HCT116 (cell line): ENCODE measurements at regions not wholly inside any gene's neighbourhood (a gene's known extent, or its start where the extent isn't known, plus 50 kb on each side); places are given as distances from the start of the nearest gene placed in this dataset.

Source experiments
- ATAC-seq: fragments of 200-7000 bp; cut with Tn5 transposase; 2 replicates; pipeline ENCODE4 v1.9.1; 2020; ENCODE audit warnings: mild to moderate bottlenecking, moderate library complexity
- BruUV-seq: library from RNA; stranded (reverse); fragments of 400-500 nt; replicated peaks from 2 replicates; lab custom pipeline; 2021; lab: Mats Ljungman, UMichigan
- CTCF ChIA-PET: fragments of 300-600 bp; sonication (Branson Sonifier 250); formaldehyde crosslinking; loops from one replicate; lab custom pipeline; 2021; ENCODE audit warnings: antibody characterized with exemption; lab: Charles Lee
- POLR2A ChIA-PET: fragments of 300-600, 350-600 bp; sonication (Branson Sonifier 250); formaldehyde crosslinking; loops from one replicate; lab custom pipeline; 2021; ENCODE audit warnings: antibody characterized with exemption; lab: Charles Lee
- RAD21 ChIA-PET, 2 experiments: fragments of 300-600 bp; sonication (Branson Sonifier 250); formaldehyde crosslinking; loops; one replicate each; lab custom pipeline; 2023; ENCODE audit warnings: low total read pairs in 2 of 2; ENCODE audit not compliant: uncharacterized antibody in 2 of 2, unreplicated experiment in 2 of 2, low non-redundant PET in 1 of 2; lab: Charles Lee
- DNase-seq: peaks from one replicate; pipeline ENCODE4 v3.0.0-alpha.2; 2010; ENCODE audit warnings: low read depth, low spot score
- H2AFZ ChIP-seq: fragments of 200-600 bp; shearing (Covaris generic), sonication (generic); 2 replicates; pipeline ENCODE4 v1.6.1; 2017; ENCODE audit warnings: low read depth, mixed run types, mixed read lengths, antibody characterized with exemption, low read length; ENCODE audit not compliant: poor library complexity, severe bottlenecking
- H3K27ac ChIP-seq: 2 replicates; pipeline ENCODE4 v1.5.1; 2012; ENCODE audit warnings: low read depth, low read length
- H3K27me3 ChIP-seq: fragments of 200-600 bp; sonication (generic); 2 replicates; pipeline ENCODE4 v1.6.1; 2016; ENCODE audit warnings: mixed run types, low read length, mixed read lengths; ENCODE audit not compliant: insufficient read depth
- H3K36me3 ChIP-seq, 2 experiments: fragments of 200-500 bp in 1 of 2; fragments of 200-600 bp in 1 of 2; sonication (Bioruptor generic) in 1 of 2; sonication (generic) in 1 of 2; 2 replicates each; pipeline versions ENCODE4 v1.5.1 to v1.6.1; 2014 to 2016; ENCODE audit warnings: low read length in 2 of 2, inconsistent platforms in 1 of 2, mixed read lengths in 1 of 2, mixed run types in 1 of 2; ENCODE audit not compliant: insufficient read depth in 2 of 2, control insufficient read depth in 1 of 2
- H3K4me1 ChIP-seq, 2 experiments: fragments of 200-600 bp in 1 of 2; sonication (generic) in 1 of 2; 2 replicates each; pipeline versions ENCODE4 v1.5.1 to v1.6.1; 2012 to 2017; ENCODE audit warnings: low read length in 2 of 2, inconsistent platforms in 1 of 2, mild to moderate bottlenecking in 1 of 2, mixed read lengths in 1 of 2, mixed run types in 1 of 2, moderate library complexity in 1 of 2; ENCODE audit not compliant: insufficient read depth in 2 of 2, control insufficient read depth in 1 of 2
- H3K4me2 ChIP-seq: fragments of 200-600 bp; sonication (generic); 2 replicates; pipeline ENCODE4 v1.6.1; 2017; ENCODE audit warnings: mixed run types, low read length, mixed read lengths
- H3K4me3 ChIP-seq, 2 experiments: fragments of 200-600 bp in 1 of 2; sonication (generic) in 1 of 2; replicated peaks in 1 of 2; 2 replicates each; pipeline ENCODE4 v1.5.1; 2011 to 2016; ENCODE audit warnings: low read length in 2 of 2, control low read depth in 1 of 2, low read depth in 1 of 2, mild to moderate bottlenecking in 1 of 2, mixed read lengths in 1 of 2, mixed run types in 1 of 2
- H3K79me2 ChIP-seq: fragments of 200-600 bp; sonication (generic); 2 replicates; pipeline ENCODE4 v1.6.1; 2017; ENCODE audit warnings: mild to moderate bottlenecking, mixed run types, low read length, moderate library complexity, mixed read lengths; ENCODE audit not compliant: insufficient read depth
- H3K9ac ChIP-seq: fragments of 200-600 bp; sonication (generic); 2 replicates; pipeline ENCODE4 v1.6.1; 2016; ENCODE audit warnings: low read length, mixed read lengths
- H3K9me2 ChIP-seq: fragments of 200-600 bp; sonication (generic), shearing (Covaris generic); 2 replicates; pipeline ENCODE4 v1.6.1; 2017; ENCODE audit warnings: mixed run types, mild to moderate bottlenecking, moderate library complexity; ENCODE audit not compliant: insufficient read depth
- H3K9me3 ChIP-seq, 2 experiments: fragments of 200-500 bp in 1 of 2; fragments of 200-600 bp in 1 of 2; sonication (Bioruptor generic) in 1 of 2; sonication (generic) in 1 of 2; 2 replicates each; pipeline ENCODE4 v1.6.1; 2014 to 2017; ENCODE audit warnings: low read length in 2 of 2, mixed read lengths in 2 of 2, inconsistent platforms in 1 of 2, low read depth in 1 of 2, mild to moderate bottlenecking in 1 of 2, mixed run types in 1 of 2, moderate library complexity in 1 of 2; ENCODE audit not compliant: control insufficient read depth in 1 of 2, insufficient read depth in 1 of 2
- H4K20me1 ChIP-seq: fragments of 200-600 bp; sonication (generic), shearing (Covaris generic); 2 replicates; pipeline ENCODE4 v1.6.1; 2017; ENCODE audit warnings: mixed run types, mild to moderate bottlenecking, moderate library complexity; ENCODE audit not compliant: insufficient read depth
- CBX3 ChIP-seq: IDR thresholded peaks from 2 replicates; pipeline ENCODE4 v1.6.1; 2012; ENCODE audit warnings: low read depth
- CEBPB ChIP-seq: IDR thresholded peaks from 2 replicates; pipeline ENCODE4 v1.6.1; 2012; ENCODE audit warnings: low read depth
- FOSL1 ChIP-seq: IDR thresholded peaks from 2 replicates; pipeline ENCODE4 v1.6.1; 2012; ENCODE audit warnings: low read depth
- JUND ChIP-seq: IDR thresholded peaks from 2 replicates; pipeline ENCODE4 v1.6.1; 2012
- POLR2A ChIP-seq: IDR thresholded peaks from 2 replicates; pipeline ENCODE4 v1.7.0; 2011; ENCODE audit warnings: borderline replicate concordance; ENCODE audit not compliant: insufficient read depth, insufficient read length; ENCODE audit errors: extremely low read depth
- POLR2AphosphoS5 ChIP-seq: IDR thresholded peaks from 2 replicates; pipeline ENCODE4 v1.6.1; 2011; ENCODE audit warnings: mild to moderate bottlenecking, low read depth, low read length, moderate library complexity
- RAD21 ChIP-seq: IDR thresholded peaks from 2 replicates; pipeline ENCODE4 v1.6.1; 2012; ENCODE audit warnings: low read depth, mild to moderate bottlenecking
- SIN3A ChIP-seq: IDR thresholded peaks from 2 replicates; pipeline ENCODE4 v1.6.1; 2012; ENCODE audit warnings: low read depth
- SP1 ChIP-seq: IDR thresholded peaks from 2 replicates; pipeline ENCODE4 v1.6.1; 2012; ENCODE audit warnings: low read depth
- TCF7L2 ChIP-seq: IDR thresholded peaks from 2 replicates; pipeline ENCODE4 v1.7.0; 2011; ENCODE audit warnings: borderline replicate concordance, inconsistent platforms; ENCODE audit not compliant: insufficient read depth, insufficient read length; ENCODE audit errors: extremely low read depth
- YY1 ChIP-seq: IDR thresholded peaks from 2 replicates; pipeline ENCODE4 v1.6.1; 2011; ENCODE audit warnings: low read length, low read depth, moderate library complexity, mild to moderate bottlenecking; ENCODE audit not compliant: insufficient replicate concordance; ENCODE audit errors: extremely low read depth
- ZFX ChIP-seq: fragments of 450-650 bp; IDR thresholded peaks from 2 replicates; pipeline ENCODE4 v1.6.1; 2017
- intact Hi-C: fragments of 100-400 bp; cut with micrococcal nuclease; formaldehyde crosslinking; loops from 2 replicates; pipeline ENCODE4 v1.10.0; 2022
- TF ChIP-seq, protein P1 (sequence below): IDR thresholded peaks from 2 replicates; pipeline ENCODE4 v1.6.1; 2012
- TF ChIP-seq, protein P2 (sequence below): IDR thresholded peaks from 2 replicates; pipeline ENCODE4 v1.6.1; 2012; ENCODE audit warnings: low read depth

DNA sequence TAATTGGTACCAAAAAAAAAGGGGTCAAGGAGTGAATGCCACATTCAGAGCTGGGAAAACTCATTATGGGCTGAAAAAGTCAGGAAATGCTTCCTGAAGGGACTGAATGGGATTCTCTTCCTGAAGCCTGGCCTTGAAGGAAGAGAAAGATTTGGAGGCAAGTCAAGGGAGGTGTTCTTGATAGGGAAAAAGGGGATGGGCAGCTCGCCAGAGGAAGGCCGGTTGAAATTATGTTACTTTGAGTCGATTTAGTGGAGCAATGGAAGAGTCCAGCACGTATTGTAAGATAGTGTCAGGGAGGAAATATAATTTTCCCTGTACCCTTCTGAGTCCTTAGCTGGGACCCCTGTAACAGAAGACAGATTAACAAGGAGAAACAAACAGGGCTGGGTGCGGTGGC lies 94.1 kb upstream of the CALM2 start:
- Histone ChIP-seq H3K36me3 (no peaks in the 10 kb centered on the region), H3K4me2 (no peak overlapping the region)
- CTCF ChIA-PET = no interaction called here
- no peak for TF ChIP-seq POLR2A
- TF ChIP-seq, protein P1, sequence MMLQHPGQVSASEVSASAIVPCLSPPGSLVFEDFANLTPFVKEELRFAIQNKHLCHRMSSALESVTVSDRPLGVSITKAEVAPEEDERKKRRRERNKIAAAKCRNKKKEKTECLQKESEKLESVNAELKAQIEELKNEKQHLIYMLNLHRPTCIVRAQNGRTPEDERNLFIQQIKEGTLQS = no peak
- no peak for TF ChIP-seq ZFX
- no peak for TF ChIP-seq RAD21
- TF ChIP-seq, all 23 proteins: peak for 0
- H3K4me1 ChIP-seq = peaks cover 8 to 35% of the 10 kb centered on the region in 2 experiments; a peak in 3 of 4 replicates
- H3K9me2 ChIP-seq = no peaks in the 10 kb centered on the region
- RAD21 ChIA-PET = no interaction called here
- H4K20me1 ChIP-seq = no peaks in the 10 kb centered on the region
- no peak for ATAC-seq
- H2AFZ ChIP-seq = peak overlapping the region; percentile 57
- H3K27me3 ChIP-seq = no peaks in the 10 kb centered on the region
- POLR2A ChIA-PET = interaction anchor here (0.7 to 1.0 kb wide), 2 partner anchors 9 to 386 kb away, joined by 3 to 4 read pairs; no protein-coding TSS in a partner anchor
- intact Hi-C loops = loop anchor here (5.0 kb wide), 1 partner anchor 253 kb away; no protein-coding TSS in a partner anchor
- H3K9ac ChIP-seq = no peak overlapping the region
- no peak overlapping the region for H3K4me3 ChIP-seq
- DNase-seq = no peak
- H3K79me2 ChIP-seq = no peaks in the 10 kb centered on the region
- H3K27ac ChIP-seq = no peak overlapping the region
- no peaks in the 10 kb centered on the region for H3K9me3 ChIP-seq
- no TSS peak for BruUV-seq

DNA sequence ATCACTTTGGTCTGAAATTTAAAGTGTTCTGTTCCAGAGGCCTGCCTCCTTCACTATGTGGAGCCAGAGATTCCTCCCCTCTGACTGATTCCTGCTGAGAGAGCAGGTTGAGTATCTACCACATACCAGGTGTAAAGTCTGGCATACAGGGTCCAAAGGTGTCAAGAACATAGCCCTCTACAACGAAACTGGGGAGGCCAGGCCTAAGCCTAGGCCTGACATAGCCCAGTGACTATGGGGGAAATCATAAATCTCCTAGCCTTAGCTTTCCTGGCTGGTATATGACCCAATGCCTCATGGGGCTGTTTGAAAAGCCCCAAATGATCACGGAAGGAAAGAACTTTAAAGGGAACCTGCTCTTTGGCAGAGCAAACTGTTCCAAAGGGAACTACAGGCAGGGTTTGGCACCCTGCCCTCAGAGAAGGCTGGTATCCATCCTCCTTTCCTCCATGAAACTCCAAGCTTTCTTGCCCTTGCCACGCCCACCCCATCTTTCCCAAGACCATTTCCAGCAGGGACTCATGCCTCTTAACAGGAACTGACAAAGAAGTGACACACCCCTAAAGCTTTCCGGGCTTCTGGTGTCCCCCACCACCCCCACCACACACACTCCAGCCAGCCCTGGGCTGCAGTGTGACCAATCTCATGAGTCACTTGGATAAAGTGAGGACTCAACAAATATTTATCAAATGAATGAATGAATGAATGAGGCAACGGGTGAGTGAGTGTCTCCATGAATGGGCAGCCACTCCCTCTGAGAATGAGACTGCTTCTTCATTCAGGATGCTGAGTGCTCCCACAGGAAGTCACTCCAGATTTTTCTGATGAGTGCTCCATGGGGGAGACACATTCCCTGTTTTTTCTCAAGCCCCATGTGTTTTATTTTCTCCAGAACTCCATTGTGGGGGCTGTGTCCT lies 93.3 kb upstream of the CALM2 start:
- ATAC-seq (peak; percentile 21; the same call in 1 of the 2 replicates), DNase-seq (peak; percentile 64)
- no peaks in the 10 kb centered on the region for H3K36me3 ChIP-seq
- POLR2A ChIA-PET = interaction anchor here (0.7 to 1.0 kb wide), 2 partner anchors 10 to 385 kb away, joined by 3 to 4 read pairs; no protein-coding TSS in a partner anchor
- no peaks in the 10 kb centered on the region for H3K9me2 ChIP-seq
- no peaks in the 10 kb centered on the region for H3K27me3 ChIP-seq
- no peaks in the 10 kb centered on the region for H4K20me1 ChIP-seq
- H3K9me3 ChIP-seq = no peaks in the 10 kb centered on the region
- H3K79me2 ChIP-seq = no peaks in the 10 kb centered on the region
- H3K9ac ChIP-seq = no peak overlapping the region
- H3K4me2 ChIP-seq = peak overlapping the region; percentile 48
- no peak overlapping the region for H3K4me3 ChIP-seq
- intact Hi-C loops = loop anchor here (5.0 kb wide), 1 partner anchor 252 kb away; no protein-coding TSS in a partner anchor
- no TSS peak for BruUV-seq
- H2AFZ ChIP-seq = peak overlapping the region; percentile 78
- CTCF ChIA-PET = no interaction called here
- no peak overlapping the region for H3K27ac ChIP-seq
- RAD21 ChIA-PET = no interaction called here
- H3K4me1 ChIP-seq = peaks cover 8 to 35% of the 10 kb centered on the region in 2 experiments; a peak in 3 of 4 replicates
- TF ChIP-seq, protein P2, sequence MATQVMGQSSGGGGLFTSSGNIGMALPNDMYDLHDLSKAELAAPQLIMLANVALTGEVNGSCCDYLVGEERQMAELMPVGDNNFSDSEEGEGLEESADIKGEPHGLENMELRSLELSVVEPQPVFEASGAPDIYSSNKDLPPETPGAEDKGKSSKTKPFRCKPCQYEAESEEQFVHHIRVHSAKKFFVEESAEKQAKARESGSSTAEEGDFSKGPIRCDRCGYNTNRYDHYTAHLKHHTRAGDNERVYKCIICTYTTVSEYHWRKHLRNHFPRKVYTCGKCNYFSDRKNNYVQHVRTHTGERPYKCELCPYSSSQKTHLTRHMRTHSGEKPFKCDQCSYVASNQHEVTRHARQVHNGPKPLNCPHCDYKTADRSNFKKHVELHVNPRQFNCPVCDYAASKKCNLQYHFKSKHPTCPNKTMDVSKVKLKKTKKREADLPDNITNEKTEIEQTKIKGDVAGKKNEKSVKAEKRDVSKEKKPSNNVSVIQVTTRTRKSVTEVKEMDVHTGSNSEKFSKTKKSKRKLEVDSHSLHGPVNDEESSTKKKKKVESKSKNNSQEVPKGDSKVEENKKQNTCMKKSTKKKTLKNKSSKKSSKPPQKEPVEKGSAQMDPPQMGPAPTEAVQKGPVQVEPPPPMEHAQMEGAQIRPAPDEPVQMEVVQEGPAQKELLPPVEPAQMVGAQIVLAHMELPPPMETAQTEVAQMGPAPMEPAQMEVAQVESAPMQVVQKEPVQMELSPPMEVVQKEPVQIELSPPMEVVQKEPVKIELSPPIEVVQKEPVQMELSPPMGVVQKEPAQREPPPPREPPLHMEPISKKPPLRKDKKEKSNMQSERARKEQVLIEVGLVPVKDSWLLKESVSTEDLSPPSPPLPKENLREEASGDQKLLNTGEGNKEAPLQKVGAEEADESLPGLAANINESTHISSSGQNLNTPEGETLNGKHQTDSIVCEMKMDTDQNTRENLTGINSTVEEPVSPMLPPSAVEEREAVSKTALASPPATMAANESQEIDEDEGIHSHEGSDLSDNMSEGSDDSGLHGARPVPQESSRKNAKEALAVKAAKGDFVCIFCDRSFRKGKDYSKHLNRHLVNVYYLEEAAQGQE = no peak
- TF ChIP-seq TCF7L2 = no peak
- TF ChIP-seq JUND = peak; percentile 60
- TF ChIP-seq SIN3A = no peak
- no peak for TF ChIP-seq POLR2A
- TF ChIP-seq CBX3 = no peak
- TF ChIP-seq POLR2AphosphoS5 = no peak
- peak; percentile 72 for TF ChIP-seq FOSL1
- TF ChIP-seq ZFX = peak; percentile 52; the same call in 1 of the 2 replicates
- TF ChIP-seq YY1 = no peak
- TF ChIP-seq SP1 = peak; percentile 71
- TF ChIP-seq CEBPB = peak; percentile 51; the same call in 1 of the 2 replicates
